GM21423 (cell line): ENCODE measurements at regions not wholly inside any gene's neighbourhood (a gene's known extent, or its start where the extent isn't known, plus 50 kb on each side); places are given as distances from the start of the nearest gene placed in this dataset.
"Not testable (repeated sequence)": the region's sequence is repeated elsewhere in the genome, so short reads cannot be mapped to it uniquely, and the experiment has no call there.

Experiments used
- ATAC-seq: cut with Tn5 transposase; IDR thresholded peaks from one replicate; pipeline ENCODE4 v1.9.1; 2021; ENCODE audit warnings: mild to moderate bottlenecking, moderate library complexity; ENCODE audit not compliant: unreplicated experiment

DNA sequence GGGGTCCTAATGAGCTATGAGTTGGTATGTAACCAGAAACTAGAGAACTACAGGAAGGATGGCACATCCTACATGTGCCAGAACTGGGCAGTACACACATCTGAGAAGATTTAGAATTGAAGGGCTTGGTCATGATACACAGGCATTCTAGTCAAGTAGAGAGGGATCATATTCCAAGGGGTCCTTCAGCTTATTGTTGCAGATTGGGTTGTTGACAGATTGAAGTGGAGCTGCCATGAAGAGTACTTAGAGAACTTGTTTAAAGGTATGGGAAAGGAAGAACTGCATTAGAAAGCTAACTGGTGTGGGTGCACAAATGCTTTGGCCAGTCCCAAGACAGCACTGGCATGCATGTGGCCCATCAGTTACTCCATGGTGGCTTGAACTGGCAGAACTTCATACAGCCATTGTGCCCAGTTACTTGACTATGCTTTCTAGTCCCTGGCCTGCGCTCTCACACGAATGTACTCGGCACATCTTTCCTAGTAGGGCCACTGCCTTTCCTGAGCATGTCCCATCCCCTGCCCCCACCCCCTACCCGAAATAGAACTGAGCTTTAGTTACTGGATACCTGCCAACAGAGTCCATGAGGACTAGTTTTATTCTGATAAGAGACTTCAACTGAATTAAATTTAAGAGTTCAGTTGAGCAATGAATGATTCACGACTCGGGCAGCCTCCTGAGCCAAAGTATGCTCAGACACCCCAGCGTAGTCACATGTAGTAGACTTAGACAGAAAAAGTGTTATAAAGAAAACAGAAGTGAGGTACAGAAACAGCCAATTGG, 64.0 kb downstream of the CCNG2 start:
- no peak for ATAC-seq

DNA sequence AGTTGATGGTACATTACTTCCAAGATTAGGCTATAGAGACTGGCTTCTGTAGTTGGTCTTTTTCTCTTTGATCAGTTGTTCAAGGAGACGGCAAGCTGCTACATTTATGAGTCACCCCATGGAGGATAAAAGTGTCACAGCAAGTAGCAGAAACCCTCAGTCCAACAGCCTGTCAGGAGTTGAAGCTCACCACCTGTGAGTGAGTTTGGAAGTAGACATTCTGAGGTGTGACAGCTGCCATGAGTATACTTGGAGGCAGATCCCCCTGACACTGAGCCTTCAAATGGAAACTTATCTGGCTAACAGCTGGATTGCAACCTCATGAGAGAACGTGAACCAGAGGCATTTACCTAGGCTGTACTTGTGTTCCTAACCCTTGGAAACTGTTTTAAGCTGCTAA, 68.0 kb downstream of the CCNG2 start:
- ATAC-seq = no peak

DNA sequence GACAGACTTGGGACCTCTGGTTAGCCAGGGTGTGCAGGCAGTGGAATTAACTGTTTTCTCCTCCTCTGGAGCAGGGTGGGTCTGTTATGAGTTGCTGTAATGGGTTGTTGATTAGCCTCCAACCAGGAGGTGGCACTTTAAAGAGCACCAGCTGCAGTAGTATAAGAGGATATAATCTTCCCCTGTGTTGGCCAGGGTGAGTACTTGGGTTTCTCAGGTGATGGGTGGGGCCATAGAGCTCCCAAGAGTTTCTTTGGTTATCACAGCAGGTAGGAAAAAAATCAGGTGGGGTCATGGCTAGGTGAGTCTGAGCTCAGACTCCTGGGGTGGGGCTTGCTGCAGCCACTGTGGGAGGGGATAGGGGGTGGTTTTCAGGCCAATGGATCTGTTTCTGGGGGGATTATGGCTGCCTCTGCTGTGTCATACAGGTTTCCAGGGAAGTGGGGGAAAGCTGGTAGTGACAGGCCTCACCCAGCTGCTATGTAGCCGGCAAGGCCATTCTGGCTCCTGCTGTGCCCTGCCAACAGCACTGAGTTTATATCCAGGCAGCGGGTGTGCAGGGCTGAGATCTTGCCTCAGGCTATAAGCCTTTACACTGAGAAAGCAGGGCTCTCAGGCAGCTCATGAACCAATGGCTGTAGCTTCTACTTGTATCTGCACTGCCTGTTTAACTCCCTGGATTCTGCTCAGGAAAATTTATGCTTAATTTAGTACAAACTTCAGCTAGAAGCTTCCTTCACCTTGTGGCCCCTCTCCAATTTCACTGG, 70.1 kb downstream of the CCNG2 start:
- ATAC-seq = no peak

DNA sequence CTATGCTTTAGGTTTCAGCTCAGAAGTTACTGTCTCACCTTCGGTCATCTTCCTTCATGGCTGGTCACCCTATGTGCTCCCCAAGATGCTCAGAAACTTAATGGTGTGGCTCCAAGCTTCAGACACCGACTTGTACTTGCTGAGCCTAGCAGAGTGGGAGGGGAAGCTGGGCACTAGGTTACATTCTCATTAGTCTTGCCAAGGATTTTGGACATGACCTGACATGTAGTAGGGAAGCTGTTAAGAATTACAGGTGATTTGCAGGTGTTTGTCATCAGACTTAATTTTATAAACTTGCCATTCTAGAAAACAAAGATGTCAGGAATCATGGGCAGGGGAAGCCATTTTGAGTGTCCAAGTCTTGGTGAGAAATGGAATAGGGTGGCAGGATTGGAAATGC, 72.4 kb downstream of the CCNG2 start:
- ATAC-seq = no peak

DNA sequence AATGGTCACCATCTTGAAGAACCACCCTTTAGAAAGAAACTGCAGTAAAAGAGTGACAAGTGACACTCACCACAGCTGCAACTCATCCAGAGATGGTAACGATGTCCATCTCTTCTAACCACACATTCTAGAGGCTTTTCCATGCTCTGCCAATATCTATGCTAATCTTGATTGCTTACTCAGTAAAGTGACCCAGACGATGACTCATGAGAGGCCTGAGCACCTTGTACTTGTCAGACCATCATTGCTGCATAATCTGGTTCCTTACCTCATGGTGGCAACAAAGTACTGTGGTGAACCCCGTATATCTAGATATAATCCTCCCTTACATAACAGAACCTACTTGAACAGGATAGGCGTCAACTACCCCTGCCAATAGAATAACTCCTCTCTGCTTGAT, 75.6 kb downstream of the CCNG2 start:
- no peak for ATAC-seq

DNA sequence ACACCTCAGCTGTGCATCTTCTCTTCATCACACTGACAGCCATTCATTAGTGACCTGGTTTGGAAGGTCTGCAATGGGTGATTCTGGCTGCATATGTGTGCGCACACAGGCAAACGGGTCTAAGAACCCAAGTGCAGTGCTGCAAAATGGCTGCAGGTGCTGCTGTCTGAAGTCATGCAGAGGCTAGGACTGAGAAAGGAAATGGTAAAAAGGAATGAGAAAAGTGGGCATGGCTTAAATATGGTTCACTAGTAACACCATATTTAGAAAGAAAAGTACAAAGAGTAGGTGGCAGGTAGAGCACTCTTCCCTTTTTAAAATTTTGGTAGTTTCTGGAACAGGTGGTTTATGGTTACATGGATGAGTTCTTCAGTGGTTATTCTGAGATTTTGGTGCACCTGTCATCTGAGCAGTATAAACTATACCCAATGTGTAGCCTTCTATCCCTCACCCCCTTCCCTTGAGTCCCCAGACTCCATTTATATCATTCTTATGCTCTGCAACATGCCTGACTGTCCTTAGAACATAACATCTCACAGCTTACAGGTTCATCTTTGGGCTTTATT, 78.4 kb downstream of the CCNG2 start:
- no peak for ATAC-seq

DNA sequence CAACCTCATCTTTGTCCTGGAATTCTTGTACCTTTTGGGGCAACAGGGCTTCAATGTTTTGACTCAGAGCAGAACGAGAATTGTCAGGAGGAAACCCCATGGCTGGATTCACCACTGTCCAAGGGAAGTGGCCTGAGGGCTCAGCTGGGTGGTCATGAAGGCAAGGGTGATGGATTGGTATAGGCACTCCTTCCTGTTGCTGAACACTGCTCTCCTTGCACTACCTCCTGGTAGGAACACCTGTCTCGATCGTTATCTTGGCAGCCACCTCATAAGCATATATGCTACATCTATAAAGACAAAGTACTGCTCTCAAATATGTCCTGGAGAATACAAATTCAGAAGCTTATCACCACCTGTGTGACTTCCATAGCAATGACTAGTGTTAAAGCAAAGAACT, 79.8 kb downstream of the CCNG2 start:
- no peak for ATAC-seq

DNA sequence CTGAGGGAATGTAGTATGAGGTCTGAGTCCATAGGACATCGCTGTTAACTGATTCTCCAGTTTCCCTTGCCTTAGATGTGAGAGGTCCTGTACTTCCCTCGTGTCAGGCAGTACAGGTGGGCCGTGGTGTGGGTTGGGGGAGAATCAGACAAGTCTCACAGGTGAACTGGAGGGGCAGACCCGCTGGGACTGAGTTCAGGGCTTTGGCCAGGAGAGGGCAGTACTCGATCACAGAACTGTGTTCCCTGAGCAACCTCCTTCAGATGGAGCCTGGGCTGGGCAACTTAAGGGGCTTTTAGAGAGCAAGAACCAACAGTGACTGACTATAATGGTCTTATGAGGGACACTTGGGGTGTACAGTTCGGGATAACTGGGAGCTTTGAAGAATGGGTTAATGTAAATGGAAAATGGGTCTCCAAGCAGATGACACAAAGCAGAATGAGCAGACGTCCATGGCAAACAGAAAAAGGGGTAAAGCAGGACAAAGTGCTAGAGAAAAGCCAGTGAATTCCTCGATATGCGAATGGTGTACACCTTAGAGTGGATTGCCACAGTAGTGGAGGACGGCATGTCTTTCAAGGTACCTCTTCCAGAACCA, 83.6 kb downstream of the CCNG2 start:
- peak; percentile 75 for ATAC-seq

DNA sequence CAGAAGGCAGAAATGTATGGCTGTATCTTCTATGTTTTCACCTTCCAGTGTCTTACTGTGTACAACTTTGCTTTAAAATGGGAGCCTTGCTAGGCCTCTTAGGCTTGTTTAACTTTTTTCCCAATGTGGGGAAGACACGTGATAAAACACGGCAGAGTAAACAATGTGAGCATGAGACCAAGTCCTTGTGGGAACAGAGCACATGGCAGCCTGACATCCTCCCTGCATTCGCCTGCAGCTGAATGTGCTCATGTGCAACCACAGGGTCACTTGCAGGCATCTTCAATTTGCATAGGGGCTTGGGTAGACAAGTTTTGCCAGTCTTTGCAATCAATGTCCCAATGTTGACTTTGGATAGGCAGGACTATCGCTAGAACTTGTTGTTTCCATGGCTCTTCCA, 91.8 kb downstream of the CCNG2 start:
- no peak for ATAC-seq

DNA sequence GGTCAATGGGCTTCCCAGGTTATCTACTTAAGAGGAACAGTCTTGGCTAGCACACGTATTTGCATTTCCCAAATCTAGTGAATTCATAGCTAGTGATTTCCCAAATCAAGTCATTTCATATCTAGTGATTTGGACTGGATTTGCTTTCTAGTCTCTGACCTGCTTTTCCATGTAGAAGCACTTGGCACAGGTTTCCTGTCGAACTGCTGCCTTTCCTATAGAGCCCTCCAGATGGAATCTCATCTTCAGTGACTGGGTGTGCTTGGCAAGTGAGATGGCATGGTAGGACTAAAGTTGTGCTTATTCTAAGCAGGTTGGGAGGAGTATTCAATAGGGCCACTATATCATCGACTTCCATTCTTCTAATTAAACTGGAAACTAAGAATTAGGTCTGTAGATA, 94.7 kb downstream of the CCNG2 start:
- ATAC-seq = no peak

DNA sequence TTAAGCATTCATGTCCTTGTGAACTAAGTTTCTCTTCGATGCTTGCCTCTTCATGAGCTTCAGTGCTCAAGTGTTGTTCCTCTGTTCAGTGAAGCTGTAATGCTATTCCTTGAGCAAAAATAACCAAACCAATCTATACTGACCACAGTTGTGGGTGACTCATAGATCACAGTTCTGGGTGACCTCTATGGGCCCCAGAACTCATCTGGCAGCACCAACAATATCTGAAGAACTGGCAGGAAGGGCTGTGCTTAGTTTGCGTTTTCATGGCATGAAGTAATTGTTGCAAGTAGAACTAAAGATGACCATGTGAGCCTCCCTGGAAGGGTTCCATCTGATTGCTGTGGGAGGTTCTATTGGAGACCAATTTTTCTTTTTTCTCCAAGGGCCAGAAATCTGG, 106.2 kb downstream of the CCNG2 start:
- no peak for ATAC-seq

DNA sequence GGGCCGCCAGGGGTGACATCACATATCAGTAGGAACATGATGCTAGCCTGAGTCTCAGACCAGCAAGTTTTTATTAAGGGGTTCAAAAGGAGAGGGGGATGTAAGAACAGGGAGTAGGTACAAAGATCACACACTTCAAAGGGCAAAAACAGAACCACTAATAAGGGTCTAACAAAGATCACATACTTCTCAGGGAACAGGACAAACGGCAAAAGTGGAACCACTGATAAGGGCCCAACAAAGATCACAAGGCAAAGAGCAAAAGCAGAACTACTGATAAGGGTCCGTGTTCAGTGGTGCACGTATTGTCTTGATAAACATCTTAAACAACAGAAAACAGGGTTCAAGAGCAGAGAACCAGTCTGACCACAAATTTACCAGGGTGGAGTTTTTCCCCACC, 107.0 kb downstream of the CCNG2 start:
- ATAC-seq = not testable (repeated sequence)

DNA sequence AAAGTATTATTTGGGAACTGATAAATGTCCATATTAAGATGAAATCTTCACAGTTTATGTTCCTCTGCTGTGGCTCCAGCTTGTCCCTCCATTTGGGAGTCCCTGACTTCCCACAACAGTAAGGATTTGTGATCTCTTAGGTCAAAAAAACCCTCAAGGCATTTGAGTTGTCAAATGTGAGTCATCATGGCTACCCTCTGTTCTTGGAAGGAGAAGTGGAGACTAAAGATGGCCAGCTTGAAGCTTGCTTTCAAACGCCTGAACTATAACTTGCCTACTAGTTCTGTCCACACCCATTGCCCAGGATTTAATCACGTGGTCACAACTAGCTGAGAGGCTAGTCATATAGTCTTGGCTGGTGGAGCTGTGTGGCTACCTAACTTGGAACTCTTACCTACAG, 107.8 kb downstream of the CCNG2 start:
- no peak for ATAC-seq

DNA sequence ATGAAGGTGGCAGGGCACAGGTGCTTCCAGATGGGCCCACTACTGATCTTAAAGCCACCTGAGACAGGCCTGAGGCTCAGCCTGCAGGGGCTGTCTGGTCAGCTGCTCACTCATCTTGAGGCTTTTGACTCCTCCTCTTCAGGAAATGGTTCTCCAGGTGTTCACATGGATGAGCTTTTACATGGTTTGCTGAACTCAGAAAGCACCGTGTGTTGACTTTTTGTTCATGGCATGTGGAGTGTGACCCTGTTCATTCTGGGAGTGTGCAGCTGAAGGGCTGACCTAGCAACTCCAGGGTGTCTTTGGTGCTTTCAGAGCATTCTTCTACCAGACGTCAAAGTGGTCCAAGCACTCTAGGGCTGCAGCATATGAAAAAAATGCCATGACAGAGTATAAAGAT, 111.1 kb downstream of the CCNG2 start:
- no peak for ATAC-seq

DNA sequence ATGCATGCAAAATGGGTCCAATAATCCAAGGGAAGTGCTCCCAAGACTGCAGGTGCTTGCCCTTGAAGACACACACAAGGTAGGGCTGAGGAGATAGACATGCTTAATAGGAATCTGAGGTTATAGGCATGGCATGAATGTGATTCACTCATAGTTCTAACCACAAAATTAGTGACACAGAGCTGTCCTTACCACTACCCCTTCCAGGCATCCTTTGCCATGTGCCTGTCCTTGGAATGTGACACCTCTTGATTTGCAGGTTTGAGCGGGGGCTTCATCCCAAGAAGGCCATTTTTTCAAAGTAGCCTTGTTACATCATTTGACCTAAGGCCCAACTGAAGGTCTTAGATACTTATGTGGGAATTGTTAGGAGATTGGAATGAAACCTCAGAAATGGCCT, 112.5 kb downstream of the CCNG2 start:
- no peak for ATAC-seq

DNA sequence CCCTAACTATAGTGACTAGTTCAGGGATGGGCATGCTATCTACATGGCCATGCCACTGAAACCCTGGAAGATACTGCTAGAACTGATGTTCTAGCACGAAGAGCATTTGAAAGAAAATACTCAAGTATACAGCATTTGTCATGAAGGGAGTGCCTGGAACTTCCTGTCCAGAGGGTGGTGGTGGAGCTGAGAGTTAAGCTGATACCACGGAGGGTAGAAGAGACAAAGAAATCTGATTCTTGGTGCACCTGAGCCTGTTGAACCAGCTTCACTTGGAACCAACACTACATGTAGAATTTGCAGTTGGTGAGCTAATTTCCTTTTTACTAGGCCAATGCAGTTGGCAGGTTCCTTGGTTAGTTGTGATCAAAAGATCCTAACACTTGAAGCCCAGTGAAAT, 116.4 kb downstream of the CCNG2 start:
- no peak for ATAC-seq

DNA sequence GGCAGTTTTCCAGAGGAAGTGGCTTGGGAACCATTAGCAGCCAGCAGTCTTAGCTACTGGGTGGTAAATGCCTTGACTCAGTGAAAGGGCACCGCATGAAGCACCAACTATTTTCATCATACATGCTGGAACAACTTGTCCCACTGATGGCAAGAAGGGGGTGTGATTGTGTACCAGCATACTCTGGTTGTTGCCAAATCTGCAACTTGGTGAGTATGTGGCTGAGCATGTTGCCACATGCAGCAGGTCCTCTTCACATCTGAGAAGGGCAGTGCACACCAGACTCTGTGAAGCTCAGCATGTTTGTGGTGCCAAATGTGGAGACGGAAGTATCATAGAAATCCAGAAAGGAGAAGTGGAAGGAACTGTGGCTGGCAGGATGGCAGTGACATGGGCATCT, 122.1 kb downstream of the CCNG2 start:
- not testable (repeated sequence) for ATAC-seq

DNA sequence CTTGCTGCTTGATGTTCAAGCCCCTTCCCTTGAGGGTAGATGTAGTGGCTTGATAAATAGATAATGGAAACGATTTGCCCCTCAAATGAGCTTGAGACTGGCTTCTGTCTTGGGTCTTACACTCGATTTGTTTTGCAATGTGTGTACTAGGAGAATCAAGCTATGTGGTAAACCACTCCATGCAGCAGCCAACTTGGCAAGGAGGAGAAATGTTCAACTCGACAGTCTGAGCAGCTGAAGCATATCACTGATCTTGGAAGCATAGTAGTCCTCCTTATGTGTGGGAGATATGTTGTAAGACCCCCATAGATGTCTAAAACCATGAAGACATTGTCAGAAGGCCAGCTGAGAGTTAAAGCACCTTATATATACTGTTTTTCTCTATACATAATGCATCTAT, 125.3 kb downstream of the CCNG2 start:
- ATAC-seq = no peak

DNA sequence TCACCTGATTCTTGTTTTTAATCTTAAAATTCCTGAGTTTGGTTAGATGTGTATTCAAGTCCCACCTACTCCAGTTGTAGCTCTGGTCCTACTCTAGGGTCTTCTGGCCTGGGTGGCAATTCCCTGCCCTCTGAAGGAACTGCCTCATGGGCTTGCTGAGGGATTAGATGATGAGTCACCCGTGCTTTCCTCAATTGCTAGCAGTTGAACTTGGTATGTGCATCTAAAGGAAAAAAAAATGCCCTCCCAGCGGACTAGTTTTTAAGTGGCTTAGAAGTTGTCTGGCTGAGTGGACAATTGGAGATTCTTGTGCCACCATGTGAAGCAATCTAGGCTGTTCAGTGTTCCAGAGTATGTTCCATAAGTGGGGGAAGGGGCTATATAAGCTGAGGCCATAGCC, 127.0 kb downstream of the CCNG2 start:
- ATAC-seq = no peak

DNA sequence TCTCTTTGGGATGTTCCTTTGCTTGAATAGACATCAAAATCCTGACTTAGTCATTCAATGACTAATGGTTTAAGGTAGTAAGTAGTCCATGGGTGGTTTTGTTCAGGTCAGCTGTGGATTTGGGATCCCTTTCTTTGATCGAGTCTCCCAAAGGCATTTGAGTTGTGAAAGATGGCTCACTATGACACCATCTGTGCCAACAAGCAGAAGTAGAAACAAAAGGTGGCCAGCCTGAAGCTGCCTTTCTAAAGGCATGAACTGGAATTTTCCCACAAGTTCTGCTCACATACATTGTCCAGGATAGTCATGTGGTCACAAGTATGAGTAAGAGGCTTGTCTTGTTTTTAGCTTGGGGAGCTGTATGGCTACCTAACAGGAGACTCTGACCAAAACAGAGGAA, 129.9 kb downstream of the CCNG2 start:
- no peak for ATAC-seq

DNA sequence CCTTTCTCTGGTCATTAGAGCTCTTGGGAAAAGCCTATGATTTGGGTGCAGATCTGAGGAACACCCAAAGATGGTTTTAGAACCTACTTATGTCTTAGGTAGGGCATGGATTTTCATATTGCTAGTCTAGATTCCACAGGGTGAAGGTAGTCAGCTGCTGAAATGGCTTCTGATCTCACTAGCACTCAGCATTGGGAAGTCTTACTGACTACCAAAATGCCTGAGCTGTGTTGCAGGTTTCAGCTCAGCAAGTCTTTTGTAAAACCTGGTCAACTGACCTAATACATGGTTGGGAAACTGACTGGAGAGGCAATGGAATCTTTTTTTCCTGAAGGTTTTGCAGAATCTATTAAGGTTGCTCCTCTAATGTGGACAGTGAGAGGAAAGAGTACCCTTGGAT, 136.4 kb downstream of the CCNG2 start:
- ATAC-seq = no peak

DNA sequence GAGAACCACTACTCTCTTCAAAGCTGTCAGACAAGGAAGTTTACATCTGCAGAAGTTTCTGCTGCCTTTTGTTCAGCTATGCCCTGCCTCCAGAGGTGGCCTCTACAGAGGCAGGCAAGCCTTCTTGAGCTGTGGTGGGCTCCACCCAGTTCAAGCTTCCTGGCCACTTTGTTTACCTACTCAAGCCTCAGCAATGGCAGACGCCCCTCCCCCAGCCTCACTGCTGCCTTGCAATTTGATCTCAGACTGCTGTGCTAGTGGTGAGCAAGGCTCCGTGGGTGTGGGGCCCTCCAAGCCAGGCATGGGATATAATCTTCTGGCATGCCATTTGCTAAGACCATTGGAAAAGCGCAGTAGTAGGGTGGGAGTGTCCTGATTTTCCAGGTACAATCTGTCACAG, 144.0 kb downstream of the CCNG2 start:
- ATAC-seq = not testable (repeated sequence)
